ENCODE measurements at regions not wholly inside any gene's neighbourhood (a gene's known extent, or its start where the extent isn't known, plus 50 kb on each side); places are given as distances from the start of the nearest gene placed in this dataset.

- TF ChIP-seq CTCF (IDR thresholded peaks at IDR 0.05) = no peak
- no peak for TF ChIP-seq POLR2A (IDR thresholded peaks at IDR 0.05)
- Histone ChIP-seq H3K4me3 (no peak overlapping the region), H3K27ac (no peak overlapping the region), H3K4me1 (peaks cover 7% of the 10 kb centered on the region), H3K36me3 (replicated peaks in 1 of 2; ENCODE audit: insufficient read depth in 1 of 2, low read depth in 2 of 2) (no peaks in the 10 kb centered on the region), H3K9me3 (no peaks in the 10 kb centered on the region), H3K27me3 (no peaks in the 10 kb centered on the region)
- intact Hi-C loops (cut with DNase I) = no loop called here
- ATAC-seq = no peak
- no peak for DNase-seq
- WGBS, 2 donors = 73 to 76% methylated on average over 16 of the region's 16 CpGs
Measured at GRCh38 chr10:113259576-113260226, 293.2 kb upstream of the HABP2 start.

- DNase-seq = no peak
- H3K27me3 ChIP-seq = no peaks in the 10 kb centered on the region
- H3K4me3 ChIP-seq = no peak overlapping the region
- ATAC-seq = no peak
- H3K4me1 ChIP-seq = peaks cover 7% of the 10 kb centered on the region
- 81% methylated on average over 10 of the region's 10 CpGs for WGBS, 2 donors
- H3K9me3 ChIP-seq = no peaks in the 10 kb centered on the region
- intact Hi-C loops (cut with DNase I) = no loop called here
- H3K36me3 ChIP-seq (replicated peaks in 1 of 2; ENCODE audit: insufficient read depth in 1 of 2, low read depth in 2 of 2) = no peaks in the 10 kb centered on the region
- TF ChIP-seq POLR2A (IDR thresholded peaks at IDR 0.05) (no peak), CTCF (IDR thresholded peaks at IDR 0.05) (no peak)
- no peak overlapping the region for H3K27ac ChIP-seq
Measured at GRCh38 chr10:113261161-113261560, 291.7 kb upstream of the HABP2 start.

- Histone ChIP-seq H3K27me3 (no peaks in the 10 kb centered on the region), H3K4me1 (peaks cover 7% of the 10 kb centered on the region), H3K27ac (no peak overlapping the region), H3K9me3 (no peaks in the 10 kb centered on the region), H3K4me3 (no peak overlapping the region), H3K36me3 (replicated peaks in 1 of 2; ENCODE audit: insufficient read depth in 1 of 2, low read depth in 2 of 2) (no peaks in the 10 kb centered on the region)
- 84% methylated on average over 13 of the region's 13 CpGs for WGBS, 2 donors
- TF ChIP-seq POLR2A (IDR thresholded peaks at IDR 0.05) = no peak
- no peak for TF ChIP-seq CTCF (IDR thresholded peaks at IDR 0.05)
- ATAC-seq (no peak), DNase-seq (no peak)
- intact Hi-C loops (cut with DNase I) = no loop called here
Measured at GRCh38 chr10:113261611-113262091, 291.2 kb upstream of the HABP2 start.

- H3K4me1 ChIP-seq = peaks cover 7% of the 10 kb centered on the region
- no peaks in the 10 kb centered on the region for H3K27me3 ChIP-seq
- no peak for TF ChIP-seq POLR2A (IDR thresholded peaks at IDR 0.05)
- TF ChIP-seq CTCF (IDR thresholded peaks at IDR 0.05) = no peak
- ATAC-seq (no peak), DNase-seq (no peak)
- no peak overlapping the region for H3K27ac ChIP-seq
- no peak overlapping the region for H3K4me3 ChIP-seq
- H3K36me3 ChIP-seq (replicated peaks in 1 of 2; ENCODE audit: insufficient read depth in 1 of 2, low read depth in 2 of 2) = no peaks in the 10 kb centered on the region
- H3K9me3 ChIP-seq = no peaks in the 10 kb centered on the region
- intact Hi-C loops (cut with DNase I) = no loop called here
- 87 to 90% methylated on average over 3 of the region's 3 CpGs for WGBS, 2 donors
Measured at GRCh38 chr10:113263056-113263455, 289.8 kb upstream of the HABP2 start.

Data from body of pancreas (tissue), 4 donors.